H1 (cell line): ENCODE measurements at regions not wholly inside any gene's neighbourhood (a gene's known extent, or its start where the extent isn't known, plus 50 kb on each side); places are given as distances from the start of the nearest gene placed in this dataset.

Experiments
- CTCF ChIA-PET: fragments of 300-600 bp; sonication (Branson Sonifier 250); formaldehyde crosslinking; loops from one replicate; lab custom pipeline; 2021; ENCODE audit not compliant: partially characterized antibody; lab: Charles Lee
- POLR2A ChIA-PET: fragments of 300-600 bp; sonication (Branson Sonifier 250); formaldehyde crosslinking; loops from one replicate; lab custom pipeline; 2021; ENCODE audit warnings: inconsistent platforms; ENCODE audit not compliant: partially characterized antibody; lab: Charles Lee
- DNase-seq, 2 experiments: peaks; one replicate each; pipeline versions ENCODE4 v3.0.0 to v3.0.0-alpha.2; 2010 to 2022; ENCODE audit warnings: low spot score in 2 of 2, low read depth in 1 of 2, mixed read lengths in 1 of 2
- FAIRE-seq: peaks from 2 replicates; lab custom pipeline; 2011; peaks lifted over from hg19 to GRCh38; lab: Jason Lieb, UNC
- H2AFZ ChIP-seq: 2 replicates; pipeline ENCODE4 v1.8.1; 2012; ENCODE audit warnings: low read length, inconsistent platforms
- H2AK5ac ChIP-seq: 2 replicates; pipeline ENCODE4 v1.6.1; 2013; ENCODE audit warnings: low read depth, low read length
- H2BK120ac ChIP-seq: replicated peaks from 2 replicates; pipeline ENCODE3; 2013; ENCODE audit warnings: low read depth, low read length, inconsistent platforms
- H2BK12ac ChIP-seq: 2 replicates; pipeline ENCODE4 v1.6.1; 2013; ENCODE audit warnings: low read depth, low read length
- H2BK15ac ChIP-seq: 2 replicates; pipeline ENCODE4 v1.6.1; 2013; ENCODE audit warnings: low read length
- H2BK20ac ChIP-seq: 2 replicates; pipeline ENCODE4 v1.6.1; 2013; ENCODE audit warnings: low read length
- H2BK5ac ChIP-seq: 2 replicates; pipeline ENCODE4 v1.6.1; 2013; ENCODE audit warnings: low read depth, low read length
- H3K14ac ChIP-seq: 2 replicates; pipeline ENCODE4 v1.6.1; 2013; ENCODE audit warnings: inconsistent platforms; ENCODE audit not compliant: insufficient read length
- H3K18ac ChIP-seq: 2 replicates; pipeline ENCODE4 v1.6.1; 2013; ENCODE audit warnings: low read length; ENCODE audit errors: extremely low read depth
- H3K23ac ChIP-seq: 2 replicates; pipeline ENCODE4 v1.6.1; 2013; ENCODE audit warnings: inconsistent platforms; ENCODE audit not compliant: insufficient read length
- H3K23me2 ChIP-seq: 2 replicates; pipeline ENCODE4 v1.6.1; 2013; ENCODE audit warnings: low read depth, low read length
- H3K27ac ChIP-seq: 2 replicates; pipeline ENCODE4 v1.6.1; 2011; ENCODE audit warnings: low read depth, low read length, inconsistent platforms
- H3K27me3 ChIP-seq, 4 experiments: replicated peaks in 1 of 4; 1 replicate in 1 of 4; 2 replicates in 3 of 4; pipeline versions ENCODE4 v1.6.1 to v1.8.1; 2011 to 2013; ENCODE audit warnings: low read length in 3 of 4, mild to moderate bottlenecking in 3 of 4, inconsistent platforms in 2 of 4, mixed read lengths in 2 of 4, moderate library complexity in 1 of 4; ENCODE audit not compliant: control insufficient read depth in 3 of 4, insufficient read depth in 3 of 4; ENCODE audit errors: extremely low read depth in 1 of 4
- H3K36me3 ChIP-seq, 4 experiments: 2 replicates each; pipeline versions ENCODE4 v1.6.1 to v1.8.1; 2011 to 2013; ENCODE audit warnings: mild to moderate bottlenecking in 4 of 4, low read length in 3 of 4, moderate library complexity in 2 of 4, control low read depth in 1 of 4, inconsistent platforms in 1 of 4; ENCODE audit not compliant: insufficient read depth in 4 of 4, control insufficient read depth in 2 of 4
- H3K4ac ChIP-seq: replicated peaks from 2 replicates; pipeline ENCODE3; 2013; ENCODE audit warnings: low read length, low read depth, mixed read lengths, inconsistent platforms; ENCODE audit not compliant: insufficient read length
- H3K4me1 ChIP-seq, 4 experiments: replicated peaks in 1 of 4; 1 replicate in 1 of 4; 2 replicates in 3 of 4; pipeline versions ENCODE4 v1.6.1 to v1.8.1; 2011 to 2013; ENCODE audit warnings: low read length in 3 of 4, inconsistent platforms in 2 of 4, mixed read lengths in 1 of 4; ENCODE audit not compliant: insufficient read depth in 4 of 4, control insufficient read depth in 3 of 4
- H3K4me2 ChIP-seq, 2 experiments: 2 replicates each; pipeline versions ENCODE4 v1.6.1 to v1.8.1; 2011 to 2013; ENCODE audit warnings: low read depth in 2 of 2, low read length in 2 of 2, control low read depth in 1 of 2, inconsistent platforms in 1 of 2, mild to moderate bottlenecking in 1 of 2; ENCODE audit not compliant: insufficient read depth in 1 of 2
- H3K4me3 ChIP-seq, 4 experiments: fragments of 200-600, 300-600 bp in 1 of 4; sonication (generic), shearing (Covaris generic), sonication (Bioruptor Twin) in 1 of 4; 2 replicates each; pipeline versions ENCODE4 v1.5.1 to v1.8.1; 2011 to 2016; ENCODE audit warnings: low read length in 4 of 4, low read depth in 3 of 4, control low read depth in 2 of 4, inconsistent platforms in 2 of 4, mild to moderate bottlenecking in 2 of 4, mixed read lengths in 1 of 4, moderate library complexity in 1 of 4; ENCODE audit not compliant: insufficient read depth in 2 of 4; ENCODE audit errors: extremely low read depth in 1 of 4
- H3K56ac ChIP-seq: replicated peaks from 2 replicates; pipeline ENCODE3; 2013; ENCODE audit warnings: low read depth, mild to moderate bottlenecking, mixed read lengths, low read length, inconsistent platforms; ENCODE audit not compliant: insufficient read length
- H3K79me1 ChIP-seq: 2 replicates; pipeline ENCODE4 v1.6.1; 2013; ENCODE audit warnings: low read depth, low read length, control low read depth
- H3K79me2 ChIP-seq, 2 experiments: 2 replicates each; pipeline versions ENCODE4 v1.6.1 to v1.8.1; 2012 to 2013; ENCODE audit warnings: low read length in 2 of 2, mild to moderate bottlenecking in 2 of 2, inconsistent platforms in 1 of 2; ENCODE audit not compliant: insufficient read depth in 2 of 2, control insufficient read depth in 1 of 2
- H3K9ac ChIP-seq, 4 experiments: replicated peaks in 1 of 4; 1 replicate in 1 of 4; 2 replicates in 3 of 4; pipeline versions ENCODE4 v1.6.1 to v1.8.1; 2011 to 2013; ENCODE audit warnings: low read depth in 3 of 4, low read length in 3 of 4, control low read depth in 2 of 4, mild to moderate bottlenecking in 2 of 4, moderate library complexity in 2 of 4, inconsistent platforms in 1 of 4; ENCODE audit errors: extremely low read depth in 1 of 4
- H3K9me3 ChIP-seq, 2 experiments: 2 replicates each; pipeline versions ENCODE4 v1.6.1 to v1.8.1; 2012 to 2013; ENCODE audit warnings: mild to moderate bottlenecking in 2 of 2, moderate library complexity in 2 of 2, control low read depth in 1 of 2, inconsistent platforms in 1 of 2, low read depth in 1 of 2, low read length in 1 of 2, mixed read lengths in 1 of 2; ENCODE audit not compliant: insufficient read depth in 2 of 2
- H4K20me1 ChIP-seq, 2 experiments: replicated peaks in 1 of 2; 2 replicates each; pipeline versions ENCODE3 to v1.8.1; 2011 to 2013; ENCODE audit warnings: inconsistent platforms in 2 of 2, low read length in 2 of 2, mild to moderate bottlenecking in 1 of 2; ENCODE audit not compliant: insufficient read depth in 2 of 2, control insufficient read depth in 1 of 2
- H4K5ac ChIP-seq: 2 replicates; pipeline ENCODE4 v1.6.1; 2013; ENCODE audit warnings: low read length, low read depth, mixed read lengths, inconsistent platforms; ENCODE audit not compliant: insufficient read length
- H4K8ac ChIP-seq: 2 replicates; pipeline ENCODE4 v1.8.0; 2013; ENCODE audit warnings: mild to moderate bottlenecking, moderate library complexity, low read length, inconsistent platforms; ENCODE audit not compliant: insufficient read depth; ENCODE audit errors: extremely low read depth
- H4K91ac ChIP-seq: replicated peaks from 2 replicates; pipeline ENCODE3; 2013; ENCODE audit warnings: low read length, mixed read lengths, inconsistent platforms; ENCODE audit not compliant: insufficient read length
- WGBS, 2 experiments: shearing (Covaris generic) in 1 of 2; methylation state at CpG; one replicate each; pipeline versions ENCODE4 v1.1.6 to v1.1.7; 2013 to 2015; ENCODE audit warnings: low lambda C conversion rate in 2 of 2, mixed read lengths in 2 of 2, inconsistent platforms in 1 of 2, low coverage in 1 of 2, missing lambda C conversion rate in 1 of 2; ENCODE audit not compliant: insufficient replicate concordance in 2 of 2, insufficient coverage in 1 of 2, insufficient read length in 1 of 2; ENCODE audit errors: extremely low coverage in 1 of 2, missing lambda C conversion rate in 1 of 2; 5-methylcytosine and 5-hydroxymethylcytosine counted together
- TF ChIP-seq, protein P1 (sequence below), 3 experiments: IDR thresholded peaks; 1 replicate in 2 of 3; 2 replicates in 1 of 3; pipeline versions ENCODE4 v1.5.1 to v1.6.1; 2011; ENCODE audit warnings: low read length in 3 of 3, mild to moderate bottlenecking in 3 of 3, inconsistent platforms in 2 of 3, low read depth in 1 of 3, moderate library complexity in 1 of 3; ENCODE audit not compliant: insufficient read depth in 1 of 3; ENCODE audit errors: control extremely low read depth in 1 of 3

DNA sequence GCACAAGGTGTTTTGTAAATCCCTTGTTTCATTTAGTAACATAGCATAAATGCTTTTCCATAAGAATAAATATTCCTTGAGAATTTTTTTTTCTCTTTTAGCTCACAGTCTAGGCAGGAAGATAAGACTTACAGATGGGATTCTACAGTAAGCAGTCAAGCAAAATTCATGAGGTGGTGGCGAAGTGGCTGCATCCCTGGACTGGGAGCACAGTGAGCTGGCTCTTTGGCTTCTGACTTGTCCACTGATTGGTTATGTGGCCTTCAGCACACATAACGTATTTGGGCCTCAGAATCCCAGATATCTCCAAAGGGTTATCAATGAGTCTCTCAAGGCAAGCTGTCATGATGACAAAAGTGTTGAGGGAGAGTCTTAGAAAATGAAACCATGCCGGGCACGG, 99.8 kb downstream of the EBNA1BP2 start:
- DNase-seq (peak in 1 of 2 experiments; percentile 30), FAIRE-seq (no peak)
- Histone ChIP-seq H3K4me2 (no peak overlapping the region), H2BK5ac (no peak overlapping the region), H2BK20ac (0 out of 2 replicates have a peak overlapping the region, but pooled peaks have one; percentile 29), H3K27ac (no peak overlapping the region), H2BK120ac (peak overlapping the region; percentile 48), H3K4ac (no peak overlapping the region), H3K4me3 (no peak overlapping the region), H3K9ac (no peak overlapping the region), H4K5ac (no peak overlapping the region), H3K79me1 (no peaks in the 10 kb centered on the region), H3K36me3 (no peaks in the 10 kb centered on the region), H2BK15ac (no peak overlapping the region), H3K14ac (no peak overlapping the region), H3K18ac (no peak overlapping the region), H3K4me1 (peaks cover 0 to 27% (median 19%) of the 10 kb centered on the region in 4 experiments; a peak in 6 of 7 replicates), H4K20me1 (no peaks in the 10 kb centered on the region), H4K91ac (peak overlapping the region; percentile 75), H3K79me2 (no peaks in the 10 kb centered on the region), H2BK12ac (no peak overlapping the region), H3K9me3 (no peaks in the 10 kb centered on the region), H3K23me2 (no peaks in the 10 kb centered on the region; the same call in 1 of the 2 replicates), H3K23ac (no peak overlapping the region), H3K27me3 (peaks cover 0 to 4% (median 2%) of the 10 kb centered on the region in 4 experiments; a peak in 5 of 7 replicates), H4K8ac (no peak overlapping the region), H2AFZ (no peak overlapping the region), H2AK5ac (no peak overlapping the region), H3K56ac (no peak overlapping the region)
- CTCF ChIA-PET: interaction anchor here (0.7 to 12.1 kb wide), 29 partner anchors 7 to 314 kb away, joined by 3 to 353 read pairs (median 10); partner anchors contain the start of gene TMEM269
- WGBS, 2 experiments: 91% methylated on average over 4 of the region's 4 CpGs; no CpG with 5 or more reads in 1 of the 2 experiments
- POLR2A ChIA-PET: interaction anchor here (1.1 to 2.6 kb wide), 5 partner anchors 9 to 159 kb away, joined by 3 to 13 read pairs (median 6); no protein-coding TSS in a partner anchor
- TF ChIP-seq, protein P1, sequence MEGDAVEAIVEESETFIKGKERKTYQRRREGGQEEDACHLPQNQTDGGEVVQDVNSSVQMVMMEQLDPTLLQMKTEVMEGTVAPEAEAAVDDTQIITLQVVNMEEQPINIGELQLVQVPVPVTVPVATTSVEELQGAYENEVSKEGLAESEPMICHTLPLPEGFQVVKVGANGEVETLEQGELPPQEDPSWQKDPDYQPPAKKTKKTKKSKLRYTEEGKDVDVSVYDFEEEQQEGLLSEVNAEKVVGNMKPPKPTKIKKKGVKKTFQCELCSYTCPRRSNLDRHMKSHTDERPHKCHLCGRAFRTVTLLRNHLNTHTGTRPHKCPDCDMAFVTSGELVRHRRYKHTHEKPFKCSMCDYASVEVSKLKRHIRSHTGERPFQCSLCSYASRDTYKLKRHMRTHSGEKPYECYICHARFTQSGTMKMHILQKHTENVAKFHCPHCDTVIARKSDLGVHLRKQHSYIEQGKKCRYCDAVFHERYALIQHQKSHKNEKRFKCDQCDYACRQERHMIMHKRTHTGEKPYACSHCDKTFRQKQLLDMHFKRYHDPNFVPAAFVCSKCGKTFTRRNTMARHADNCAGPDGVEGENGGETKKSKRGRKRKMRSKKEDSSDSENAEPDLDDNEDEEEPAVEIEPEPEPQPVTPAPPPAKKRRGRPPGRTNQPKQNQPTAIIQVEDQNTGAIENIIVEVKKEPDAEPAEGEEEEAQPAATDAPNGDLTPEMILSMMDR (IDR thresholded peaks at IDR 0.05; ENCODE audit: control extremely low read depth in 1 of 3, insufficient read depth in 1 of 3, low read depth in 1 of 3, low read length in 3 of 3): no peak
